GM12878 (cell line): ENCODE measurements at regions not wholly inside any gene's neighbourhood (a gene's known extent, or its start where the extent isn't known, plus 50 kb on each side); places are given as distances from the start of the nearest gene placed in this dataset.

Experiments used
- ATAC-seq: fragments of 200-7000 bp; cut with Tn5 transposase; 3 replicates; pipeline ENCODE4 v1.9.1; 2020; ENCODE audit warnings: mild to moderate bottlenecking, moderate library complexity
- BruUV-seq: library from RNA; stranded (reverse); fragments of 400-500 nt; replicated peaks from 2 replicates; lab custom pipeline; 2021; lab: Mats Ljungman, UMichigan
- CTCF ChIA-PET: fragments of 300-600 bp; sonication (Branson Sonifier 250); formaldehyde crosslinking; extraction: SDS; loops from one replicate; lab custom pipeline; 2021; ENCODE audit warnings: inconsistent platforms; lab: Yijun Ruan, JAX
- POLR2A ChIA-PET: fragments of 350-600 bp; formaldehyde crosslinking; extraction: SDS; loops from one replicate; lab custom pipeline; 2021; ENCODE audit warnings: inconsistent platforms; lab: Charles Lee
- RAD21 ChIA-PET: fragments of 300-600 bp; sonication (Branson Sonifier 250); formaldehyde crosslinking; loops from one replicate; lab custom pipeline; 2023; ENCODE audit warnings: antibody characterized with exemption; ENCODE audit not compliant: unreplicated experiment; lab: Charles Lee
- SMC1A ChIA-PET: fragments of 300-600 bp; sonication (Branson Sonifier 250); formaldehyde crosslinking; loops from one replicate; lab custom pipeline; 2023; ENCODE audit not compliant: unreplicated experiment, uncharacterized antibody; lab: Charles Lee
- DNase-seq: peaks from one replicate; pipeline ENCODE4 v3.0.0-alpha.2; 2011; ENCODE audit warnings: low read depth, low spot score
- FAIRE-seq: peaks from 3 replicates; lab custom pipeline; 2011; peaks lifted over from hg19 to GRCh38; lab: Jason Lieb, UNC
- H2AFZ ChIP-seq: 2 replicates; pipeline ENCODE4 v1.6.0; 2011; ENCODE audit warnings: low read depth, low read length, control low read depth; ENCODE audit not compliant: control insufficient read depth
- H3K27ac ChIP-seq: 2 replicates; pipeline ENCODE4 v1.5.1; 2011; ENCODE audit warnings: control low read depth; ENCODE audit not compliant: control insufficient read depth, insufficient read depth
- H3K27me3 ChIP-seq, 2 experiments: replicated peaks in 1 of 2; 2 replicates each; pipeline versions ENCODE4 v1.6.0 to v1.6.1; 2011; ENCODE audit warnings: low read length in 1 of 2; ENCODE audit not compliant: control insufficient read depth in 2 of 2, insufficient read depth in 2 of 2
- H3K36me3 ChIP-seq, 2 experiments: 2 replicates each; pipeline ENCODE4 v1.5.1; 2011; ENCODE audit warnings: low read length in 1 of 2; ENCODE audit not compliant: control insufficient read depth in 2 of 2, insufficient read depth in 2 of 2
- H3K4me1 ChIP-seq: 2 replicates; pipeline ENCODE4 v1.6.1; 2011; ENCODE audit warnings: mild to moderate bottlenecking, low read length, moderate library complexity, mixed read lengths; ENCODE audit not compliant: control insufficient read depth, insufficient read depth
- H3K4me2 ChIP-seq: 2 replicates; pipeline ENCODE4 v1.6.0; 2011; ENCODE audit warnings: control low read depth; ENCODE audit not compliant: control insufficient read depth, insufficient read depth
- H3K4me3 ChIP-seq: fragments of 200-600 bp; sonication (generic); 2 replicates; pipeline ENCODE4 v1.5.1; 2016
- H3K79me2 ChIP-seq: 2 replicates; pipeline ENCODE4 v1.6.0; 2011; ENCODE audit warnings: low read length; ENCODE audit not compliant: control insufficient read depth, insufficient read depth
- H3K9ac ChIP-seq: 2 replicates; pipeline ENCODE4 v1.8.0; 2011; ENCODE audit warnings: low read length, control low read depth, mixed read lengths; ENCODE audit not compliant: control insufficient read depth, insufficient read depth
- H3K9me3 ChIP-seq: replicated peaks from 3 replicates; pipeline ENCODE4 v1.5.1; 2011; ENCODE audit warnings: mild to moderate bottlenecking, low read length; ENCODE audit not compliant: control insufficient read depth, insufficient read depth
- H4K20me1 ChIP-seq: 2 replicates; pipeline ENCODE4 v1.6.0; 2011; ENCODE audit not compliant: control insufficient read depth, insufficient read depth
- CBX5 ChIP-seq: sonication (generic); IDR thresholded peaks from 2 replicates; pipeline ENCODE4 v1.6.1; 2016; ENCODE audit warnings: low read depth, moderate library complexity, mild to moderate bottlenecking, inconsistent platforms
- KAT2A ChIP-seq: conservative IDR thresholded peaks from 2 replicates; pipeline ENCODE4 v1.6.1; 2011; ENCODE audit warnings: low read depth, low read length; ENCODE audit not compliant: control insufficient read depth
- SREBF2 ChIP-seq: IDR thresholded peaks from 2 replicates; pipeline ENCODE4 v1.6.1; 2012; ENCODE audit warnings: mild to moderate bottlenecking, low read length
- WGBS: methylation state at CpG from one replicate; pipeline ENCODE4 v1.1.6; 2016; ENCODE audit warnings: low lambda C conversion rate; ENCODE audit not compliant: insufficient replicate concordance, insufficient coverage; ENCODE audit errors: missing lambda C conversion rate; 5-methylcytosine and 5-hydroxymethylcytosine counted together
- in situ Hi-C: fragments of 300-500 bp; cut with MboI; formaldehyde crosslinking; loops from 9 replicates; pipeline ENCODE4 v1.14.3; 2018; ENCODE audit warnings: mixed read lengths
- intact Hi-C: fragments of 100-400 bp; cut with micrococcal nuclease; formaldehyde crosslinking; loops from one replicate; pipeline ENCODE4 v1.14.2; 2022; ENCODE audit not compliant: unreplicated experiment

- in situ Hi-C loops = no loop called here
- no peak overlapping the region for H3K9ac ChIP-seq
- H3K4me3 ChIP-seq = no peak overlapping the region
- H3K27ac ChIP-seq = no peak overlapping the region
- ATAC-seq (no peak), DNase-seq (no peak), FAIRE-seq (no peak)
- H3K4me1 ChIP-seq = no peaks in the 10 kb centered on the region
- intact Hi-C loops = no loop called here
- no peaks in the 10 kb centered on the region for H3K36me3 ChIP-seq
- BruUV-seq = no TSS peak
- H3K9me3 ChIP-seq = no peaks in the 10 kb centered on the region
- 59% methylated on average over 6 of the region's 6 CpGs for WGBS
- no peak overlapping the region for H3K4me2 ChIP-seq
- TF ChIP-seq SREBF2 = no peak
- TF ChIP-seq CBX5 = no peak
- ChIA-PET SMC1A (no interaction called here), RAD21 (interaction anchor here (1.0 kb wide), 1 partner anchor 81 kb away, joined by 3 read pairs; no protein-coding TSS in a partner anchor), CTCF (no interaction called here), POLR2A (interaction anchor here (0.6 kb wide), 1 partner anchor 257 kb away, joined by 3 read pairs; no protein-coding TSS in a partner anchor)
- no peaks in the 10 kb centered on the region for H3K79me2 ChIP-seq
- no peaks in the 10 kb centered on the region for H4K20me1 ChIP-seq
- no peak overlapping the region for H2AFZ ChIP-seq
- no peaks in the 10 kb centered on the region for H3K27me3 ChIP-seq
Observed at GRCh38 chr14:98370352-98370751, 901.6 kb downstream of the BCL11B start.

- DNase-seq (no peak), ATAC-seq (no peak), FAIRE-seq (no peak)
- intact Hi-C loops (no loop called here), in situ Hi-C loops (no loop called here)
- Histone ChIP-seq H3K27me3 (no peaks in the 10 kb centered on the region), H3K4me2 (no peak overlapping the region), H3K79me2 (no peaks in the 10 kb centered on the region), H3K9ac (no peak overlapping the region), H3K27ac (no peak overlapping the region), H2AFZ (no peak overlapping the region), H3K4me3 (no peak overlapping the region), H3K36me3 (no peaks in the 10 kb centered on the region), H4K20me1 (no peaks in the 10 kb centered on the region), H3K9me3 (no peaks in the 10 kb centered on the region), H3K4me1 (no peaks in the 10 kb centered on the region)
- WGBS = 30% methylated on average over 4 of the region's 4 CpGs
- SMC1A ChIA-PET = no interaction called here
- TF ChIP-seq KAT2A = no peak
- POLR2A ChIA-PET = interaction anchor here (0.6 kb wide), 1 partner anchor 258 kb away, joined by 3 read pairs; no protein-coding TSS in a partner anchor
- CTCF ChIA-PET = no interaction called here
- no TSS peak for BruUV-seq
- RAD21 ChIA-PET = interaction anchor here (1.0 kb wide), 1 partner anchor 82 kb away, joined by 3 read pairs; no protein-coding TSS in a partner anchor
Observed at GRCh38 chr14:98371141-98371540, 900.9 kb downstream of the BCL11B start.
